HepG2 (cell line): ENCODE measurements at regions not wholly inside any gene's neighbourhood (a gene's known extent, or its start where the extent isn't known, plus 50 kb on each side); places are given as distances from the start of the nearest gene placed in this dataset.

Experiments
- ATAC-seq: fragments of 200-7000 bp; cut with Tn5 transposase; 3 replicates; pipeline ENCODE4 v1.9.1; 2020; ENCODE audit warnings: mild to moderate bottlenecking, moderate library complexity
- BruUV-seq: library from RNA; stranded (reverse); fragments of 400-500 nt; replicated peaks from 2 replicates; lab custom pipeline; 2021; lab: Mats Ljungman, UMichigan
- CTCF ChIA-PET: fragments of 300-600 bp; formaldehyde crosslinking; extraction: SDS; loops from one replicate; lab custom pipeline; 2021; ENCODE audit warnings: low total read pairs, inconsistent platforms, low intra/inter-chr PET ratio; lab: Yijun Ruan, JAX
- POLR2A ChIA-PET: fragments of 350-600 bp; sonication (Branson Sonifier 250); formaldehyde crosslinking; loops from one replicate; lab custom pipeline; 2020; ENCODE audit warnings: antibody characterized with exemption, inconsistent platforms; lab: Yijun Ruan, JAX
- DNase-seq: peaks from one replicate; pipeline ENCODE4 v3.0.0-alpha.2; 2015; ENCODE audit warnings: low spot score
- FAIRE-seq: peaks from 3 replicates; lab custom pipeline; 2011; peaks lifted over from hg19 to GRCh38; lab: Jason Lieb, UNC
- H2AFZ ChIP-seq: one replicate; pipeline ENCODE4 v1.6.1; 2011; ENCODE audit warnings: low read length, inconsistent platforms
- H3K27ac ChIP-seq: fragments of 300-600 bp; 3 replicates; pipeline ENCODE4 v1.8.0; 2011; ENCODE audit warnings: mixed run types, mild to moderate bottlenecking, mixed read lengths, low read length, inconsistent platforms; ENCODE audit not compliant: insufficient read depth; ENCODE audit errors: extremely low read length
- H3K27me3 ChIP-seq, 2 experiments: fragments of 200-600 bp in 1 of 2; 2 replicates in 1 of 2; 3 replicates in 1 of 2; pipeline versions ENCODE4 v1.6.0 to v1.8.0; 2011; ENCODE audit warnings: low read length in 2 of 2, mild to moderate bottlenecking in 2 of 2, moderate library complexity in 2 of 2, inconsistent platforms in 1 of 2; ENCODE audit not compliant: insufficient read depth in 2 of 2, control insufficient read depth in 1 of 2
- H3K36me3 ChIP-seq, 2 experiments: fragments of 200-600 bp in 1 of 2; replicated peaks in 1 of 2; 2 replicates in 1 of 2; 3 replicates in 1 of 2; pipeline versions ENCODE4 v1.5.1 to v1.8.0; 2011; ENCODE audit warnings: low read length in 2 of 2, inconsistent platforms in 1 of 2; ENCODE audit not compliant: insufficient read depth in 2 of 2, control insufficient read depth in 1 of 2
- H3K4me1 ChIP-seq: 2 replicates; pipeline ENCODE4 v1.5.1; 2012; ENCODE audit warnings: low read length, inconsistent platforms; ENCODE audit not compliant: insufficient read depth
- H3K4me2 ChIP-seq: 2 replicates; pipeline ENCODE4 v1.6.0; 2011; ENCODE audit warnings: low read depth, low read length, inconsistent platforms
- H3K4me3 ChIP-seq, 3 experiments: fragments of 200-600 bp in 1 of 3; sonication (generic), shearing (Covaris generic) in 1 of 3; replicated peaks in 1 of 3; 2 replicates each; pipeline ENCODE4 v1.5.1; 2011 to 2016; ENCODE audit warnings: low read length in 3 of 3, inconsistent platforms in 2 of 3, low read depth in 2 of 3, mild to moderate bottlenecking in 2 of 3, control low read depth in 1 of 3, mixed read lengths in 1 of 3; ENCODE audit not compliant: insufficient read depth in 1 of 3
- H3K79me2 ChIP-seq: one replicate; pipeline ENCODE4 v1.6.1; 2011; ENCODE audit warnings: low read length, inconsistent platforms; ENCODE audit not compliant: insufficient read depth
- H3K9ac ChIP-seq: 2 replicates; pipeline ENCODE4 v1.6.0; 2011; ENCODE audit warnings: mild to moderate bottlenecking, low read depth, low read length, inconsistent platforms; ENCODE audit not compliant: insufficient read depth
- H3K9me3 ChIP-seq: 2 replicates; pipeline ENCODE4 v1.5.1; 2012; ENCODE audit warnings: mild to moderate bottlenecking, low read length
- H4K20me1 ChIP-seq: 2 replicates; pipeline ENCODE4 v1.6.0; 2011; ENCODE audit warnings: inconsistent platforms, mild to moderate bottlenecking, low read length, moderate library complexity; ENCODE audit not compliant: insufficient read depth
- CBFB ChIP-seq: sonication (generic); formaldehyde crosslinking; IDR thresholded peaks from 2 replicates; pipeline ENCODE4 v1.4.0; 2020; ENCODE audit warnings: missing genetic modification reagents
- CEBPB ChIP-seq: IDR thresholded peaks from 2 replicates; pipeline ENCODE4 v1.6.1; 2011; ENCODE audit warnings: low read depth, low read length, improper control_type of control experiment, borderline replicate concordance
- PCBP2 ChIP-seq: fragments of 200-400 bp; formaldehyde crosslinking; optimal IDR thresholded peaks from 2 replicates; pipeline ENCODE3; 2018; ENCODE audit warnings: low read length, low read depth; ENCODE audit not compliant: poor library complexity, severe bottlenecking
- RFX3 ChIP-seq: IDR thresholded peaks from 2 replicates; pipeline ENCODE4 v1.6.1; 2016; ENCODE audit warnings: missing biosample characterization, missing genetic modification reagents
- RORA ChIP-seq: sonication (generic); formaldehyde crosslinking; IDR thresholded peaks from 2 replicates; pipeline ENCODE4 v1.5.0; 2020; ENCODE audit warnings: mild to moderate bottlenecking, missing genetic modification reagents, moderate library complexity
- ZNF720 ChIP-seq: sonication (generic); formaldehyde crosslinking; IDR thresholded peaks from 2 replicates; pipeline ENCODE4 v1.4.0; 2020; ENCODE audit warnings: missing genetic modification reagents
- ZNF776 ChIP-seq: sonication (generic); formaldehyde crosslinking; IDR thresholded peaks from 2 replicates; pipeline ENCODE4 v1.4.0; 2020; ENCODE audit warnings: mild to moderate bottlenecking, missing genetic modification reagents
- WGBS: methylation state at CpG from one replicate; pipeline ENCODE4 v1.1.6; 2017; ENCODE audit warnings: low lambda C conversion rate; 5-methylcytosine and 5-hydroxymethylcytosine counted together
- in situ Hi-C: cut with HindIII; loops from 2 replicates; pipeline ENCODE4 v1.10.0; 2017; ENCODE audit warnings: low pct_unique_long_range_greater_than_20kb; ENCODE audit not compliant: extremely low pct_ligation_motif_present
- intact Hi-C: fragments of 100-400 bp; cut with micrococcal nuclease; formaldehyde crosslinking; loops from one replicate; pipeline ENCODE4 v1.10.0; 2022; ENCODE audit not compliant: unreplicated experiment

DNA sequence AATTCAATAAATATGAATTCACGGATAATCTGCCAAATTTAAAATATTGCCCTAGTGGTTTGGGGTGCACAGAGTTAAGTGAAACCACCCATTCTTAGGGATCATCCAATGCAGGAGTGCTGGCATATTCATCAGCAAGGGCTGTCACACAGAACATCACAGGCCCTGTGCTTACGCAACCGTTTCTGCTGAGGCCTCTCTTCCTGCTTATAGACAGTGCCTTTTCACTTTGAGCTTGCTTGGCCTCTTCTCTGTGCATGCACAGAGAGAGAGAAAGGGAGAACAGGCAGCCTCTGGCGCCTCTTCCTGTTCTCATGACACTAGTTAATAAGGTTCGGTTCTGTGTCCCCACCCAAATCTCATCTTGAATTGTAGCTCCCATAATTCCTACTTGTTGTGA lies 366.3 kb downstream of the ICE1 start:
- POLR2A ChIA-PET, result no interaction called here

GRCh38 chr5:5787373-5787772 lies 364.9 kb downstream of the ICE1 start:
- no peak overlapping the region for H3K4me2 ChIP-seq
- no peaks in the 10 kb centered on the region for H4K20me1 ChIP-seq
- DNase-seq (no peak), ATAC-seq (no peak)
- H3K9me3 ChIP-seq, result no peaks in the 10 kb centered on the region
- no TSS peak for BruUV-seq
- no peak overlapping the region for H3K4me3 ChIP-seq
- H3K27me3 ChIP-seq, result no peaks in the 10 kb centered on the region
- H2AFZ ChIP-seq, result no peak overlapping the region
- H3K4me1 ChIP-seq, result no peaks in the 10 kb centered on the region
- H3K9ac ChIP-seq, result no peak overlapping the region
- in situ Hi-C loops (no loop called here), intact Hi-C loops (no loop called here)
- no peaks in the 10 kb centered on the region for H3K36me3 ChIP-seq
- no peak overlapping the region for H3K27ac ChIP-seq
- POLR2A ChIA-PET, result no interaction called here
- TF ChIP-seq CBFB (CRISPR knock-in tag) (no peak), ZNF776 (CRISPR knock-in tag) (no peak), ZNF720 (CRISPR knock-in tag) (no peak)
- TF ChIP-seq, all 625 proteins: peak for 0
- WGBS, result 24% methylated on average over 2 of the region's 2 CpGs
- H3K79me2 ChIP-seq, result no peaks in the 10 kb centered on the region
- no peak for FAIRE-seq
- CTCF ChIA-PET, result no interaction called here

More for the DNA sequence above, 366.3 kb downstream of the ICE1 start:
- CTCF ChIA-PET, result no interaction called here
- in situ Hi-C loops, result no loop called here
- ATAC-seq (no peak), FAIRE-seq (no peak), DNase-seq (no peak)
- Histone ChIP-seq H3K36me3 (no peaks in the 10 kb centered on the region), H3K27ac (no peak overlapping the region), H3K4me2 (no peak overlapping the region), H3K4me1 (no peaks in the 10 kb centered on the region), H3K9me3 (no peaks in the 10 kb centered on the region), H2AFZ (no peak overlapping the region), H4K20me1 (no peaks in the 10 kb centered on the region), H3K79me2 (no peaks in the 10 kb centered on the region), H3K27me3 (no peaks in the 10 kb centered on the region; a peak in 1 of 5 replicates), H3K4me3 (no peak overlapping the region), H3K9ac (no peak overlapping the region)
- no TSS peak for BruUV-seq
- intact Hi-C loops, result no loop called here
- WGBS, result 48% methylated on average over 4 of the region's 5 CpGs
- TF ChIP-seq PCBP2 (no peak), RORA (no peak), RFX3 (CRISPR knock-in tag) (no peak), CEBPB (peak; percentile 51; the same call in 1 of the 2 replicates)
